ENCODE measurements at regions not wholly inside any gene's neighbourhood (a gene's known extent, or its start where the extent isn't known, plus 50 kb on each side); places are given as distances from the start of the nearest gene placed in this dataset.

DNA sequence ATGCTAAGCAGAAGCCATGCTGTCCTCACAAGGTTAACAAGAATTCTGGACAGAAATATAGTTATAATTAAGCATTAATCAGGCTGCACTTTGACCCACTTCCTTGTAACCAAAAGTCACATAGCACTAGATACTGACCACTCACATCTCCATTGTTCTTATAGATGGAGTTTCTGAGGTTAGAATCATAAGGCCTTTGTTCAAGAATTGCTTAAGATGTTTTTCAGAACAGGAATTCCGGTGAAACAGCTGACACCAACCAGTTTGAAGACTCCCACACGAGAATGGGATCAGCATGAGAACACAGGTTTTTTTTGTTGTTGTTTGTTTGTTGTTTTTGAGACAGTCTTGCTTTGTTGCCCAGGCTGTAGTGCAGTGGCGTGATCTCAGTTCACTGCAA is 488.3 kb upstream of the NRP1 start:
- POLR2A ChIA-PET: no interaction called here

DNA sequence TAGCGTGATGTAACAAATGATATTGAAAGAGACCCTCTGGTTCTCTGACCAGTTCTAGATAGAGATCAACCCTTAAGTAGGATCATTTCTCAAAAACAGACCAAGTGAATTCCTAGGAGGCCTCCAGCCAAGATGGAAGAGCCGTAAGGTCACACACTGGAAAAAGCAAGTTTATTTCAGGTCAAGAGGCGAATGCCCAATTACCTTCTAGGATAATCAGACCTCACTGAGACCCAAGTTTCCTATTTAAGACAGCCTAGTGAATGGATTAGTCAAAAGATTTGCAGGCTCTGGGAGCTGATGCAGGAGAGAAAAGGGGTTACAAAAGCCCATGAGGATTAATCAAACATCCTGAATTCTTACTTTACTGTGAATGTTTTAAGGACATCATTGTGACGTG is 486.1 kb upstream of the NRP1 start:
- ChIA-PET POLR2A (no interaction called here), CTCF (no interaction called here)

More for the DNA sequence above, 488.3 kb upstream of the NRP1 start:
- CTCF ChIA-PET: no interaction called here

DNA sequence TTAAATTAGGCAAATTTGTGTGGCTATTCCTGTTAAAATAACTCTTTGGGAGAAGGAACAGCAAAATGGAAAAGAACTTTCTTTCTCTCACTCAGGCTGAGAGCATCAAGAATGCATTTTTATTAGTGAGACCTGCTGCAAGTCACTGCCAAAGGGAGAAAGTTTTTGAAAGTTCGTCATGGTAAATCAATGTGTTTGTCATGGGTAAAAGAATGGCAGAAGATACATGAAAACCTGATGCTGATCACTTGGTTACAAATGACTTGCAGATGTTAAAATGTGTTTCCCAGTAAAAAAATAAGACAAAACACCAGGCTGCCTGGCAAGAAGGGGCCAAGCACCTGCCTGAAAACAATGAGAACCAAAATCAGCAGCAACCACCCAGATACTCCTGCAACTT is 484.7 kb upstream of the NRP1 start:
- ChIA-PET POLR2A (no interaction called here), CTCF (no interaction called here)

DNA sequence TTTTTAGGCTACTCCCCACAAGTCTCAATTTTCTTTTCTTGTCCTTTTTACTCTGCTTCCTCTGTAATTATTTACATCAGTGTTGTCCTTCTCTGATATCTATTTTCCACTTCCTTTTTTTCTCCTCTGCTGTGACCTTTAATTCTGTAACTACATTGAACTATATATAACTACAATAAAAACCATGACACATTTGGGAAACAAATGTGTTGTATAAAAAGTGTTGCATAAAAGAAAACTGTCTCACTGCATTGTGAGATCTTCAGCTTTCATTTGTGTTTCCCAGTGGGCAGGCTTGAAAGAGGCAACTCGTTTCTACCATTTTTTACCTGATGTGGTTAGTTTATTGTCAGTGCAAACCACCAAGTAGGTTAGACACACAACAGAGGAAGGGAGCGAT is 483.9 kb upstream of the NRP1 start:
- CTCF ChIA-PET: no interaction called here

GRCh38 chr10:33817605-33818004 is 483.1 kb upstream of the NRP1 start:
- POLR2A ChIA-PET: no interaction called here
- CTCF ChIA-PET: no interaction called here

More for the DNA sequence above, 483.9 kb upstream of the NRP1 start:
- POLR2A ChIA-PET: no interaction called here

- CTCF ChIA-PET: no interaction called here
These were observed 481.3 kb upstream of the NRP1 start for GRCh38 chr10:33815776-33816175.

DNA sequence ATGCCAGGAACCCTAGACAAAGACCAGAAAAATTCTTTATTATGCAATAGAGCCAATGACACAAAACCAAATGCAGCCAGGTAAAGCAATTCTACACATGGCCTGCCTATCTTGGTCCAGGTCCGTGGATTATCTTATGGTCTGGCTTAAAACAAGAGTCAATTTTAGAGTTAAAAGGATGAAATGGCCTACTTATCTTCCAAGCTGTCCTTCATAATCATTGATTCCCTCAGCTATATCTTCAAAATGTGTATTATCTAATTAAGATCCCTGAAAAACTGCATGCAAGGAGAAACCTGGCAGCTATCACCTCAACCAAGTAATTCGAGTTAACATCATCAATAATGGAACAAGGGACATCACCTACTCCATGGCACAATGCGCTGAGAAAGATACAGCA is 479.4 kb upstream of the NRP1 start:
- ChIA-PET POLR2A (no interaction called here), CTCF (no interaction called here)

More at GRCh38 chr10:33815776-33816175, 481.3 kb upstream of the NRP1 start:
- POLR2A ChIA-PET: no interaction called here

GRCh38 chr10:33813415-33813814 is 478.9 kb upstream of the NRP1 start:
- ChIA-PET CTCF (no interaction called here), POLR2A (no interaction called here)

DNA sequence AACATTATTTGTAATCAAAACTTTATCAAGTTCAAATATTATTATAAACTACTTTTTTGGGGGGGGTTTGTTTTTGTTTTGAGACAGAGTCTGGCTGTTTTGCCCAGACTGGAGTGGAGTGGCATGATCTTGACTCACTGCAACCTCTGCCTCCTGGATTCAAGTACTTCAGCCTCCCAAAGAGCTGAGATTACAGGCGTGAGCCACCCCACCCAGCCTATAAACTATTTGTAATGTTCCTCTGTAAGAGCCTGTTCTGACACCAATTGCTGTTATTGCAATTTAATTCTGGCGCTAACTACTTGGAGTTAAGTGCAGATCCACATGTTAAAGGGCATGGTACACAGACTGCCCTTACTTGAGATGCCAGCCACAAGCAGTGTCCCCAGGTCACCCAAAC is 478.1 kb upstream of the NRP1 start:
- CTCF ChIA-PET: no interaction called here

GRCh38 chr10:33810986-33811385 is 476.5 kb upstream of the NRP1 start:
- ChIA-PET CTCF (interaction anchor here (0.6 kb wide), 1 partner anchor 151 kb away, joined by 3 read pairs; no protein-coding TSS in a partner anchor), POLR2A (no interaction called here)

More for the DNA sequence above, 478.1 kb upstream of the NRP1 start:
- POLR2A ChIA-PET: no interaction called here

DNA sequence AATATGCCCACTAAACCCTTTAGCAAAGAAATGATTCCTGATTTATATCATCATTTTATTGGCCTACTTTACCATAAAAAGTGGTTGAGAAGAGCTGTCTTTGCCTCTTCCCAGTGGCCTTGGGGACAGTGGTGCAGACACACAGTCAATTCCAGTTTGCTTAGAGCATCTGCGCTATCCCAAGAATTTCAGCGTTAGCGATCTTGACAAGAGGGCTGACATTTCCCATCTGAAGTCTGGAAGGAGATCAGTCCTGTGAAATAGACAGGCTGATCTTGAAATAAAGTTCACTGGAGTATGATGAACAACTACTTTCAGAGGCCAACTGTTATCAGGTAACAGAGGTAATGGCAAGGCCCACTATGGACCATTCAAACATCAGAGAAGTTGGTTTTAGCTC is 475.3 kb upstream of the NRP1 start:
- ChIA-PET POLR2A (no interaction called here), CTCF (no interaction called here)

DNA sequence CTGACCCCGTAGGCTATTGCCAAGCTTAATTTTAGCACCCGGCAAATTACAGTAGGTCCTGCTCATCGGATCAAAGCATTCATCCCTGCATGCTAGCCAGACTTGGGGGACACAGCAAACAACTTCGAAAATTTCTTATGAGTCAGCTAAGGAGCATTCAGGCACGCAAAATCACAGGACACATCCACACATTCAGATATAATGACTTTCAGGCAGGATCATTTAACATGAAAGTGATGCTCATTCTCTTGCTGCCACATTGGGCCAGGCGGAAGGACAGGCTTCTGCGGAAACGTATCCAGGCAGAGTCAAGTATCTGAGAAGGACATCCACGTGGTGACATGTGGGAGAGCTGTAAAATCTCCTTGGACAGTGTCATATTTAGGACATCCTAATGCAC is 474.0 kb upstream of the NRP1 start:
- CTCF ChIA-PET: no interaction called here
- POLR2A ChIA-PET: no interaction called here

GRCh38 chr10:33807531-33808359 is 473.3 kb upstream of the NRP1 start:
- POLR2A ChIA-PET: no interaction called here
- CTCF ChIA-PET: no interaction called here

- ChIA-PET CTCF (no interaction called here), POLR2A (no interaction called here)
These were observed 471.4 kb upstream of the NRP1 start for GRCh38 chr10:33805831-33806230.

- CTCF ChIA-PET: no interaction called here
These were observed 470.1 kb upstream of the NRP1 start for GRCh38 chr10:33804584-33804983.

GRCh38 chr10:33803248-33803647 is 468.8 kb upstream of the NRP1 start:
- ChIA-PET CTCF (no interaction called here), POLR2A (no interaction called here)

More at GRCh38 chr10:33804584-33804983, 470.1 kb upstream of the NRP1 start:
- POLR2A ChIA-PET: no interaction called here

GRCh38 chr10:33802566-33802965 is 468.1 kb upstream of the NRP1 start:
- POLR2A ChIA-PET: no interaction called here
- CTCF ChIA-PET: no interaction called here

DNA sequence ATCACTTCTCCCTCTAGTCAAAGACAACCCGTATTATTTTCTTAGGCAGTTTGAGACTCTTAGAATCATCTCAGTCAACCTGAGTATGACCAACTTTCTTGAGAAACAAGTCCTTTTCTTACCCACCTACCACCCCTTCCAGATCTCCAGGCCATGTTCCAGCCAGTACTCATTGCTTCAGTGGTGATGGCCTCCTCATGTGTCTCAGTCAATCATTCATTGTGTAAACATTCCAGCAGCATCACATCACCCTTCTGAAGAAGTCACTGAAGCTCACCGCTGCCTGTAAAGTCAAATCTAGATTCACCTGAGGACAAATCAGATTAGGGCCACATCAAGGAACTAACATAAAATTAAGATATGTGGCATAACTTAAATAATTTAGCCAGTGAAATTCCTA is 467.2 kb upstream of the NRP1 start:
- ChIA-PET CTCF (no interaction called here), POLR2A (no interaction called here)

DNA sequence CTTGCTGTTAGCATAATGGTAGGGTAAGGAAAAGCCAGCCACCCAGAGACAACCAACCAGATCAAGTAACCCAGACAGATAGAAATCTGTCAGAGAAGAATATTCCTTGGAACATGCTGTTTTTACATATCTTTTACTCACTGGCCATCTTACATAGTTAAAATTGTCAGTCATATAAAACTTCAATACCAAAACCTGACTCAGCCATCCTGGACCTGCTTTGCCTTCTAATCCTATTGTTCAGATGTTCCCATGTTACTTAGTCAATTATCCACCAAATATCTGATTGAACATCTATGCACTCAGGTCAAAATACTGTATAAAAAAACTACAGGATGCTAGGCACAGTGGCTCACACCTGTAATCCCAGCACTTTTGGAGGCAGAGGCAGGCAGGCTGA is 466.5 kb upstream of the NRP1 start:
- CTCF ChIA-PET: no interaction called here
- POLR2A ChIA-PET: no interaction called here

- ChIA-PET CTCF (no interaction called here), POLR2A (no interaction called here)
These were observed 466.1 kb upstream of the NRP1 start for GRCh38 chr10:33800545-33800944.

DNA sequence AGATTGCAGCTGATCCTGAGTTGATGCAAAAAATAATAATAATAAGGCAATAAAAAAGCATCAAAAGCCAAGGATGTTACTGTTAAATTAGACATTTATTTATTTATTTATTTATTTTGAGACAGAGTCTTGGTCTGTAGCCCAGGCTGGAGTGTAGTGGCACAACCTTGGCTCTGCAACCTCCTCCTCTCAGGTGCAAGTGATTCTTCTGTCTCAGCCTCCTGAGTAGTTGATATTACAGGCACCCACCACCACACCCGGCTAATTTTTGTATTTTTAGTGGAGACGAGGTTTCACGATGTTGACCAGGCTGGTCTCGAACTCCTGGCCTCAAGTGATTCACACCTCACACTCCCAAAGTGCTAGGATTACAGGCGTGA is 465.5 kb upstream of the NRP1 start:
- POLR2A ChIA-PET: no interaction called here
- CTCF ChIA-PET: no interaction called here

- CTCF ChIA-PET: no interaction called here
- POLR2A ChIA-PET: no interaction called here
These were observed 464.9 kb upstream of the NRP1 start for GRCh38 chr10:33799281-33799943.

Measured in activated CD8-positive, alpha-beta memory T cell treated with anti-CD3 and anti-CD28 coated beads for 36 hours (primary cell).